ENCODE measurements at regions not wholly inside any gene's neighbourhood (a gene's known extent, or its start where the extent isn't known, plus 50 kb on each side); places are given as distances from the start of the nearest gene placed in this dataset.
"Not testable (repeated sequence)": the region's sequence is repeated elsewhere in the genome, so short reads cannot be mapped to it uniquely, and the experiment has no call there.

- DNase-seq: peak; percentile 33
Measured at GRCh38 chr17:70661342-70662222, 492.2 kb downstream of the KCNJ2 start.

GRCh38 chr17:70668276-70668937, 499.1 kb downstream of the KCNJ2 start:
- DNase-seq: no peak

- DNase-seq: no peak
Measured at GRCh38 chr17:70668938-70669778, 499.8 kb downstream of the KCNJ2 start.

- no peak for DNase-seq
Measured at GRCh38 chr17:70674061-70674460, 504.7 kb downstream of the KCNJ2 start.

GRCh38 chr17:70675070-70675590, 505.8 kb downstream of the KCNJ2 start:
- no peak for DNase-seq

GRCh38 chr17:70677783-70678647, 508.7 kb downstream of the KCNJ2 start:
- no peak for DNase-seq

- no peak for DNase-seq
Measured at GRCh38 chr17:70678889-70679288, 509.6 kb downstream of the KCNJ2 start.

GRCh38 chr17:70683936-70684335, 514.6 kb downstream of the KCNJ2 start:
- DNase-seq: no peak

- no peak for DNase-seq
Measured at GRCh38 chr17:70687421-70687820, 518.1 kb downstream of the KCNJ2 start.

GRCh38 chr17:70691150-70691549, 521.8 kb downstream of the KCNJ2 start:
- no peak for DNase-seq

- DNase-seq: no peak
Measured at GRCh38 chr17:70699408-70699807, 530.1 kb downstream of the KCNJ2 start.

- DNase-seq: no peak
Measured at GRCh38 chr17:70702683-70703255, 533.4 kb downstream of the KCNJ2 start.

- no peak for DNase-seq
Measured at GRCh38 chr17:70709596-70709995, 540.3 kb downstream of the KCNJ2 start.

GRCh38 chr17:70713694-70714093, 544.4 kb downstream of the KCNJ2 start:
- DNase-seq: no peak

GRCh38 chr17:70716551-70716950, 547.2 kb downstream of the KCNJ2 start:
- DNase-seq: no peak

GRCh38 chr17:70717042-70717441, 547.7 kb downstream of the KCNJ2 start:
- no peak for DNase-seq

GRCh38 chr17:70736375-70736957, 567.1 kb downstream of the KCNJ2 start:
- no peak for DNase-seq

GRCh38 chr17:70739065-70739464, 569.7 kb downstream of the KCNJ2 start:
- DNase-seq: no peak

GRCh38 chr17:70746574-70746973, 577.2 kb downstream of the KCNJ2 start:
- DNase-seq: not testable (repeated sequence)

- DNase-seq: no peak
Measured at GRCh38 chr17:70750983-70751382, 581.7 kb downstream of the KCNJ2 start.

- not testable (repeated sequence) for DNase-seq
Measured at GRCh38 chr17:70752461-70752860, 583.1 kb downstream of the KCNJ2 start.
